ENCODE measurements at regions not wholly inside any gene's neighbourhood (a gene's known extent, or its start where the extent isn't known, plus 50 kb on each side); places are given as distances from the start of the nearest gene placed in this dataset.

DNA sequence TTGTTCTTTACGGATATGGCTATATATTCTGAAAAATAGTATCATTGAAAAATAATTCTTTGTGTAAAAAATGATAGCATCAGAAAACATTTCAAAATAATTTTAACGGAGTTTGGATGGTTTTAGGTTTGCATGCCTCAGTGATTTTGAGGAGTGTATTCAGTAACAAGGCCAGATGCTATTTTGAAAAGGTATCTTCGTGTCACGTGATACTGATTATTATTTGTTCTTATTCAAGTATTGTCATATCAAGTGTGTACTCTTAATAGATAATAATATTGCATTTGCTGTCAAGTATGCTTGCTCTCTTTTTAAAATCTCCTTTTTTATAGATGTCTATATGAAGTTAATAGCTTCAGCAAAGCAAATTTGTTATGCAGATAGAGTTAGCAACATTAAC is 313.1 kb upstream of the PTPRD start:
- no peaks in the 10 kb centered on the region for H3K36me3 ChIP-seq (ENCODE audit: low read depth, low read length)
- TF ChIP-seq EZH2 (IDR thresholded peaks at IDR 0.05; ENCODE audit: low read length, unreplicated experiment) (no peak), EZH2phosphoT487 (IDR thresholded peaks at IDR 0.05; ENCODE audit: borderline replicate concordance, low read length) (no peak)
- TF ChIP-seq, protein P1, sequence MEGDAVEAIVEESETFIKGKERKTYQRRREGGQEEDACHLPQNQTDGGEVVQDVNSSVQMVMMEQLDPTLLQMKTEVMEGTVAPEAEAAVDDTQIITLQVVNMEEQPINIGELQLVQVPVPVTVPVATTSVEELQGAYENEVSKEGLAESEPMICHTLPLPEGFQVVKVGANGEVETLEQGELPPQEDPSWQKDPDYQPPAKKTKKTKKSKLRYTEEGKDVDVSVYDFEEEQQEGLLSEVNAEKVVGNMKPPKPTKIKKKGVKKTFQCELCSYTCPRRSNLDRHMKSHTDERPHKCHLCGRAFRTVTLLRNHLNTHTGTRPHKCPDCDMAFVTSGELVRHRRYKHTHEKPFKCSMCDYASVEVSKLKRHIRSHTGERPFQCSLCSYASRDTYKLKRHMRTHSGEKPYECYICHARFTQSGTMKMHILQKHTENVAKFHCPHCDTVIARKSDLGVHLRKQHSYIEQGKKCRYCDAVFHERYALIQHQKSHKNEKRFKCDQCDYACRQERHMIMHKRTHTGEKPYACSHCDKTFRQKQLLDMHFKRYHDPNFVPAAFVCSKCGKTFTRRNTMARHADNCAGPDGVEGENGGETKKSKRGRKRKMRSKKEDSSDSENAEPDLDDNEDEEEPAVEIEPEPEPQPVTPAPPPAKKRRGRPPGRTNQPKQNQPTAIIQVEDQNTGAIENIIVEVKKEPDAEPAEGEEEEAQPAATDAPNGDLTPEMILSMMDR (conservative IDR thresholded peaks at IDR 0.05; ENCODE audit: low read depth, low read length) = no peak
- BruUV-seq (replicated peaks) = no TSS peak
- H3K9me3 ChIP-seq (ENCODE audit: low read length) = no peaks in the 10 kb centered on the region
- ATAC-seq (no peak), DNase-seq (no peak)
- H2AFZ ChIP-seq (ENCODE audit: low read length) = no peak overlapping the region
- H3K27me3 ChIP-seq (ENCODE audit: low read length) = no peaks in the 10 kb centered on the region
- no peak overlapping the region for H3K4me3 ChIP-seq (ENCODE audit: low read length)
- no peaks in the 10 kb centered on the region for H3K79me2 ChIP-seq (ENCODE audit: low read length)
- H3F3A ChIP-seq (ENCODE audit: low read length, unreplicated experiment) = no peaks in the 10 kb centered on the region
- no peaks in the 10 kb centered on the region for H3K9me2 ChIP-seq (replicated peaks; ENCODE audit: low read length)
- H3K4me1 ChIP-seq (ENCODE audit: insufficient read depth, low read length) = no peaks in the 10 kb centered on the region
- H3K4me2 ChIP-seq (ENCODE audit: low read length) = no peak overlapping the region
- H3K9ac ChIP-seq (ENCODE audit: low read length) = no peak overlapping the region
- intact Hi-C loops (cut with micrococcal nuclease) = no loop called here
- ChIA-PET POLR2A (ENCODE audit: unreplicated experiment) (no interaction called here), CTCF (no interaction called here)
- H4K20me1 ChIP-seq (ENCODE audit: low read length) = no peaks in the 10 kb centered on the region
- H3K27ac ChIP-seq (ENCODE audit: low read length) = no peak overlapping the region

DNA sequence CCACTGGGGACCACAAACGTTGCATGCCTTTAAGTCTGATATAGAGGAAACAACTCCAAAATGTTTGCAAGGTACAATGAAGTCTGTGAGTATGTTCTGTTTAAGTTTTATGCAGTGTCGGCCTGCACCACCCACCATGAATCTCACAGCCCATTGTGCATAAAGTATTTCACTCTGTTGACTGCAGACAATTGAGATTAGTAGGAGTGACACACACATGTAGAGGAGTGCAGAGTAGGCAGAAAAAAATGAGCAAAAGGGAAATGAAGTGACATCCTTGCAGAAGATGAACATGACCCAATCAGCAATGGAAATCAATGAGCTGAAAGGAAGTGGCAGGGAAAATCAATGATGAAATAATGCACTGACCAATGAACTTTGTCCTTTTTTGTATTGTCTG is 315.6 kb upstream of the PTPRD start:
- no TSS peak for BruUV-seq (replicated peaks)
- CTCF ChIA-PET = no interaction called here

DNA sequence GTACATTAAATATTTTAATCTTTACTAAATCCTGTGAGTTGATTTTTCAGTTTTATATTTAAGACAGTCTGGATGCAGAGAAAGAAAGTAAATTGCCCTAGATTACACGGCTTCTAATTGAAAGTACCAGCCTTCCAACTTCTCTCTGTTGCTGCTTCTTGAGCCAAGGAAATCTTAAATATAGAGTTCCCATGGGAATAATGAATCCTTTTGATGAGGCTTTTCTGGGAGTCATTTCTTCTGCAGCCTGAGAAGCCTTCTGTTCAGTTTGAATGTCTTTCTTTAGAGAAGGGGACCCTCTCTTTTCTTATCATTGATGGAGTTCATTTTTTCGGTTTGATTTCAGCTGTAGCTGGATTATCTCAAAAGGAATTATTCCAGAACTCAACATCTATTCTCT is 317.3 kb upstream of the PTPRD start:
- POLR2A ChIA-PET (ENCODE audit: unreplicated experiment) = no interaction called here
- no peak overlapping the region for H3K9ac ChIP-seq (ENCODE audit: low read length)
- H3K36me3 ChIP-seq (ENCODE audit: low read depth, low read length) = no peaks in the 10 kb centered on the region
- H3K4me1 ChIP-seq (ENCODE audit: insufficient read depth, low read length) = no peaks in the 10 kb centered on the region
- no peak for DNase-seq
- H3K4me3 ChIP-seq (ENCODE audit: low read length) = no peak overlapping the region
- no peak overlapping the region for H2AFZ ChIP-seq (ENCODE audit: low read length)
- no peak overlapping the region for H3K4me2 ChIP-seq (ENCODE audit: low read length)
- CTCF ChIA-PET = no interaction called here
- intact Hi-C loops (cut with micrococcal nuclease) = no loop called here
- ATAC-seq = no peak
- no peaks in the 10 kb centered on the region for H3K9me3 ChIP-seq (ENCODE audit: low read length)
- no TSS peak for BruUV-seq (replicated peaks)
- no peaks in the 10 kb centered on the region for H3K27me3 ChIP-seq (ENCODE audit: low read length)
- no peaks in the 10 kb centered on the region for H3K79me2 ChIP-seq (ENCODE audit: low read length)
- H3F3A ChIP-seq (ENCODE audit: low read length, unreplicated experiment) = no peaks in the 10 kb centered on the region
- no peaks in the 10 kb centered on the region for H3K9me2 ChIP-seq (replicated peaks; ENCODE audit: low read length)
- TF ChIP-seq, protein P1 (conservative IDR thresholded peaks at IDR 0.05; ENCODE audit: low read depth, low read length) = no peak
- TF ChIP-seq EZH2phosphoT487 (IDR thresholded peaks at IDR 0.05; ENCODE audit: borderline replicate concordance, low read length) (no peak), EZH2 (IDR thresholded peaks at IDR 0.05; ENCODE audit: low read length, unreplicated experiment) (no peak)
- H3K27ac ChIP-seq (ENCODE audit: low read length) = no peak overlapping the region
- no peaks in the 10 kb centered on the region for H4K20me1 ChIP-seq (ENCODE audit: low read length)

More for the DNA sequence above, 315.6 kb upstream of the PTPRD start:
- Histone ChIP-seq H4K20me1 (ENCODE audit: low read length) (no peaks in the 10 kb centered on the region), H3K9me2 (replicated peaks; ENCODE audit: low read length) (no peaks in the 10 kb centered on the region), H3K9me3 (ENCODE audit: low read length) (no peaks in the 10 kb centered on the region), H3F3A (ENCODE audit: low read length, unreplicated experiment) (no peaks in the 10 kb centered on the region), H3K4me2 (ENCODE audit: low read length) (no peak overlapping the region), H3K4me1 (ENCODE audit: insufficient read depth, low read length) (no peaks in the 10 kb centered on the region), H3K9ac (ENCODE audit: low read length) (no peak overlapping the region), H3K27ac (ENCODE audit: low read length) (no peak overlapping the region), H2AFZ (ENCODE audit: low read length) (no peak overlapping the region), H3K36me3 (ENCODE audit: low read depth, low read length) (no peaks in the 10 kb centered on the region), H3K4me3 (ENCODE audit: low read length) (no peak overlapping the region), H3K79me2 (ENCODE audit: low read length) (no peaks in the 10 kb centered on the region), H3K27me3 (ENCODE audit: low read length) (no peaks in the 10 kb centered on the region)
- no peak for DNase-seq
- POLR2A ChIA-PET (ENCODE audit: unreplicated experiment) = no interaction called here
- no peak for ATAC-seq
- intact Hi-C loops (cut with micrococcal nuclease) = no loop called here
- TF ChIP-seq, protein P1 (conservative IDR thresholded peaks at IDR 0.05; ENCODE audit: low read depth, low read length) = no peak
- TF ChIP-seq EZH2phosphoT487 (IDR thresholded peaks at IDR 0.05; ENCODE audit: borderline replicate concordance, low read length) (no peak), EZH2 (IDR thresholded peaks at IDR 0.05; ENCODE audit: low read length, unreplicated experiment) (no peak)
